ENCODE measurements at regions not wholly inside any gene's neighbourhood (a gene's known extent, or its start where the extent isn't known, plus 50 kb on each side); places are given as distances from the start of the nearest gene placed in this dataset.

DNA sequence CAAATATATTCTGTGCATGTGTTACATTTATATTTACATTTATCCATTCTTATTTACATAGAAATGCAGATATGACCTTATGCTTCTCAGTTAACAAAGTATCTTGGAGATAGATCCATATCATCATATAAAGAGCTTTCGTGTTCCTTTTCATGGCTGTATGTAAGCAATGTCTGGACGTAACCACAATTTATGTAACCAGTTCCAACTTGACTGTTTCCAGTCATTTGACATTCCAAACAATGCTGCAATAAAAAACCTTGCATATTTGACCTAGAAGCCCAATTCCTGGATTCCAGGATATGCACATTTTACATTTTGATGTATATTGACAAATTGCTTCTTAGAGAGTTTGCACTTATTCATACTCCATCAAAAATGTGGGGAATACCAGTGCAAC is 113.7 kb upstream of the F13A1 start:
- DNase-seq (ENCODE audit: low read depth, low spot score) = no peak
- Histone ChIP-seq H3K9me2 (ENCODE audit: insufficient read depth) (no peaks in the 10 kb centered on the region), H3K79me2 (ENCODE audit: insufficient read depth, low read length) (no peaks in the 10 kb centered on the region), H3K4me1 (ENCODE audit: control insufficient read depth in 1 of 2, insufficient read depth in 2 of 2, low read length in 2 of 2) (no peaks in the 10 kb centered on the region), H3K4me2 (ENCODE audit: low read length) (no peak overlapping the region), H3K4me3 (replicated peaks in 1 of 2; ENCODE audit: low read depth in 1 of 2, low read length in 2 of 2) (no peak overlapping the region), H3K27ac (ENCODE audit: low read depth, low read length) (no peak overlapping the region), H3K27me3 (ENCODE audit: insufficient read depth, low read length) (peaks cover 25% of the 10 kb centered on the region), H3K9ac (ENCODE audit: low read length) (no peak overlapping the region), H3K9me3 (ENCODE audit: control insufficient read depth in 1 of 2, insufficient read depth in 1 of 2, low read depth in 1 of 2, low read length in 2 of 2) (no peaks in the 10 kb centered on the region), H3K36me3 (ENCODE audit: control insufficient read depth in 1 of 2, insufficient read depth in 2 of 2, low read length in 2 of 2) (no peaks in the 10 kb centered on the region), H2AFZ (ENCODE audit: low read depth, low read length, poor library complexity, severe bottlenecking) (no peak overlapping the region), H4K20me1 (ENCODE audit: insufficient read depth) (no peaks in the 10 kb centered on the region)
- intact Hi-C loops (cut with micrococcal nuclease) = no loop called here
- ATAC-seq = no peak
- ChIA-PET POLR2A (no interaction called here), RAD21 (ENCODE audit: low non-redundant PET in 1 of 2, low total read pairs in 2 of 2, uncharacterized antibody in 2 of 2, unreplicated experiment in 2 of 2) (no interaction called here), CTCF (no interaction called here)
- BruUV-seq (replicated peaks) = no TSS peak
- TF ChIP-seq POLR2AphosphoS5 (IDR thresholded peaks at IDR 0.05; ENCODE audit: low read depth, low read length) (no peak), RAD21 (IDR thresholded peaks at IDR 0.05; ENCODE audit: low read depth) (no peak), ELF1 (IDR thresholded peaks at IDR 0.05; ENCODE audit: borderline replicate concordance, low read depth) (no peak)

- H3K9ac ChIP-seq (ENCODE audit: low read length) = no peak overlapping the region
- H3K4me2 ChIP-seq (ENCODE audit: low read length) = no peak overlapping the region
- no peak overlapping the region for H3K27ac ChIP-seq (ENCODE audit: low read depth, low read length)
- RAD21 ChIA-PET (ENCODE audit: low non-redundant PET in 1 of 2, low total read pairs in 2 of 2, uncharacterized antibody in 2 of 2, unreplicated experiment in 2 of 2) = no interaction called here
- ATAC-seq (no peak), DNase-seq (ENCODE audit: low read depth, low spot score) (no peak)
- no TSS peak for BruUV-seq (replicated peaks)
- no peak overlapping the region for H3K4me3 ChIP-seq (replicated peaks in 1 of 2; ENCODE audit: low read depth in 1 of 2, low read length in 2 of 2)
- H3K36me3 ChIP-seq (ENCODE audit: control insufficient read depth in 1 of 2, insufficient read depth in 2 of 2, low read length in 2 of 2) = no peaks in the 10 kb centered on the region
- TF ChIP-seq TCF7L2 (IDR thresholded peaks at IDR 0.05; ENCODE audit: borderline replicate concordance, extremely low read depth, insufficient read depth, insufficient read length) (no peak), EZH2 (IDR thresholded peaks at IDR 0.05) (no peak), EZH2phosphoT487 (IDR thresholded peaks at IDR 0.05; ENCODE audit: borderline replicate concordance) (no peak), POLR2A (IDR thresholded peaks at IDR 0.05; ENCODE audit: borderline replicate concordance, extremely low read depth, insufficient read depth, insufficient read length) (no peak), ATF3 (IDR thresholded peaks at IDR 0.05) (no peak), ZFX (IDR thresholded peaks at IDR 0.05) (no peak), POLR2AphosphoS5 (IDR thresholded peaks at IDR 0.05; ENCODE audit: low read depth, low read length) (no peak), YY1 (IDR thresholded peaks at IDR 0.05; ENCODE audit: extremely low read depth, insufficient replicate concordance, low read depth, low read length) (no peak), ELF1 (IDR thresholded peaks at IDR 0.05; ENCODE audit: borderline replicate concordance, low read depth) (no peak), FOSL1 (IDR thresholded peaks at IDR 0.05; ENCODE audit: low read depth) (no peak), SIN3A (IDR thresholded peaks at IDR 0.05; ENCODE audit: low read depth) (no peak), CEBPB (IDR thresholded peaks at IDR 0.05; ENCODE audit: low read depth) (no peak), ZNF274 (IDR thresholded peaks at IDR 0.05; ENCODE audit: low read depth, low read length) (no peak), JUND (IDR thresholded peaks at IDR 0.05) (no peak), EGR1 (IDR thresholded peaks at IDR 0.05; ENCODE audit: low read depth) (no peak)
- TF ChIP-seq, protein P1, sequence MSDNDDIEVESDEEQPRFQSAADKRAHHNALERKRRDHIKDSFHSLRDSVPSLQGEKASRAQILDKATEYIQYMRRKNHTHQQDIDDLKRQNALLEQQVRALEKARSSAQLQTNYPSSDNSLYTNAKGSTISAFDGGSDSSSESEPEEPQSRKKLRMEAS (IDR thresholded peaks at IDR 0.05) = no peak
- TF ChIP-seq, protein P2, sequence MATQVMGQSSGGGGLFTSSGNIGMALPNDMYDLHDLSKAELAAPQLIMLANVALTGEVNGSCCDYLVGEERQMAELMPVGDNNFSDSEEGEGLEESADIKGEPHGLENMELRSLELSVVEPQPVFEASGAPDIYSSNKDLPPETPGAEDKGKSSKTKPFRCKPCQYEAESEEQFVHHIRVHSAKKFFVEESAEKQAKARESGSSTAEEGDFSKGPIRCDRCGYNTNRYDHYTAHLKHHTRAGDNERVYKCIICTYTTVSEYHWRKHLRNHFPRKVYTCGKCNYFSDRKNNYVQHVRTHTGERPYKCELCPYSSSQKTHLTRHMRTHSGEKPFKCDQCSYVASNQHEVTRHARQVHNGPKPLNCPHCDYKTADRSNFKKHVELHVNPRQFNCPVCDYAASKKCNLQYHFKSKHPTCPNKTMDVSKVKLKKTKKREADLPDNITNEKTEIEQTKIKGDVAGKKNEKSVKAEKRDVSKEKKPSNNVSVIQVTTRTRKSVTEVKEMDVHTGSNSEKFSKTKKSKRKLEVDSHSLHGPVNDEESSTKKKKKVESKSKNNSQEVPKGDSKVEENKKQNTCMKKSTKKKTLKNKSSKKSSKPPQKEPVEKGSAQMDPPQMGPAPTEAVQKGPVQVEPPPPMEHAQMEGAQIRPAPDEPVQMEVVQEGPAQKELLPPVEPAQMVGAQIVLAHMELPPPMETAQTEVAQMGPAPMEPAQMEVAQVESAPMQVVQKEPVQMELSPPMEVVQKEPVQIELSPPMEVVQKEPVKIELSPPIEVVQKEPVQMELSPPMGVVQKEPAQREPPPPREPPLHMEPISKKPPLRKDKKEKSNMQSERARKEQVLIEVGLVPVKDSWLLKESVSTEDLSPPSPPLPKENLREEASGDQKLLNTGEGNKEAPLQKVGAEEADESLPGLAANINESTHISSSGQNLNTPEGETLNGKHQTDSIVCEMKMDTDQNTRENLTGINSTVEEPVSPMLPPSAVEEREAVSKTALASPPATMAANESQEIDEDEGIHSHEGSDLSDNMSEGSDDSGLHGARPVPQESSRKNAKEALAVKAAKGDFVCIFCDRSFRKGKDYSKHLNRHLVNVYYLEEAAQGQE (IDR thresholded peaks at IDR 0.05; ENCODE audit: low read depth) = no peak
- no peak overlapping the region for H2AFZ ChIP-seq (ENCODE audit: low read depth, low read length, poor library complexity, severe bottlenecking)
- POLR2A ChIA-PET = no interaction called here
- no peaks in the 10 kb centered on the region for H3K9me3 ChIP-seq (ENCODE audit: control insufficient read depth in 1 of 2, insufficient read depth in 1 of 2, low read depth in 1 of 2, low read length in 2 of 2)
- H4K20me1 ChIP-seq (ENCODE audit: insufficient read depth) = no peaks in the 10 kb centered on the region
- intact Hi-C loops (cut with micrococcal nuclease) = no loop called here
- no peaks in the 10 kb centered on the region for H3K79me2 ChIP-seq (ENCODE audit: insufficient read depth, low read length)
- CTCF ChIA-PET = no interaction called here
- no peaks in the 10 kb centered on the region for H3K4me1 ChIP-seq (ENCODE audit: control insufficient read depth in 1 of 2, insufficient read depth in 2 of 2, low read length in 2 of 2)
- peaks cover 27% of the 10 kb centered on the region for H3K27me3 ChIP-seq (ENCODE audit: insufficient read depth, low read length)
- H3K9me2 ChIP-seq (ENCODE audit: insufficient read depth) = no peaks in the 10 kb centered on the region
These were observed 114.3 kb upstream of the F13A1 start for GRCh38 chr6:6434723-6435122.

Data from HCT116 (cell line).